ENCODE measurements at regions not wholly inside any gene's neighbourhood (a gene's known extent, or its start where the extent isn't known, plus 50 kb on each side); places are given as distances from the start of the nearest gene placed in this dataset.

- TF ChIP-seq EZH2 (IDR thresholded peaks at IDR 0.05; ENCODE audit: insufficient read depth, poor library complexity, severe bottlenecking) (no peak), EZH2phosphoT487 (IDR thresholded peaks at IDR 0.05; ENCODE audit: insufficient read depth, low read depth) (no peak)
Observed at GRCh38 chr2:150088538-150088937, 398.9 kb downstream of the RND3 start.
